ENCODE measurements at regions not wholly inside any gene's neighbourhood (a gene's known extent, or its start where the extent isn't known, plus 50 kb on each side); places are given as distances from the start of the nearest gene placed in this dataset.

DNA sequence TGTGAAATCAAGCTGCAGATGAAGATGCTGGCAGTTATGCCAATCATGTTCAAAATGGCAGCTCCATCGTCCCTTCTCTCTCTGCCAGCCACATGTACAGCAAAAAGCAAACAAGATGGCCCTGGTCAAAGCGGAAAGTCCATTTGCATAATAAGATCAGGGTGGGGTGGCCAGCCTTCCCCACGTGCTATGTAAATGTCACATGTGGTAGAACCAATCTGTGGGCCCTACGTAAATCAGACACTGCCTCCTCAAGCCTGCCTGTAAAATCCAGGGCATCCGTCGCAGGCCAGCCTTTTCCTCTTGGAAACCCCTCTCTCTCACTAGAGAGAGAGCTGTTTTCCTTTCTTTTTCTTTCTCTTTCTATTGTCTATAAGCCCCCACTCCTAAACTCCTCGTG is 243.5 kb upstream of the KBTBD8 start:
- H4K20me1 ChIP-seq (ENCODE audit: insufficient read depth, low read length): no peaks in the 10 kb centered on the region
- no peaks in the 10 kb centered on the region for H3K4me1 ChIP-seq (ENCODE audit: insufficient read depth, low read length, poor library complexity, severe bottlenecking)
- no peaks in the 10 kb centered on the region for H3K79me2 ChIP-seq (ENCODE audit: insufficient read depth, low read depth, low read length)
- H3K9me3 ChIP-seq (ENCODE audit: low read length): no peaks in the 10 kb centered on the region
- no peak overlapping the region for H3K27ac ChIP-seq (ENCODE audit: low read depth, low read length, poor library complexity, severe bottlenecking)
- no peak for DNase-seq (ENCODE audit: low spot score)
- ChIA-PET POLR2A (interaction anchor here (1.3 to 1.5 kb wide), 2 partner anchors 10 to 51 kb away, joined by 3 read pairs; no protein-coding TSS in a partner anchor), CTCF (ENCODE audit: unreplicated experiment) (no interaction called here)
- H3K4me2 ChIP-seq (ENCODE audit: low read length): no peak overlapping the region
- H3K36me3 ChIP-seq (ENCODE audit: insufficient read depth, low read length): no peaks in the 10 kb centered on the region
- H2AFZ ChIP-seq (ENCODE audit: low read length): no peak overlapping the region
- no peaks in the 10 kb centered on the region for H3K9me2 ChIP-seq (ENCODE audit: insufficient read depth, low read length)
- H3K4me3 ChIP-seq (ENCODE audit: low read depth, low read length, poor library complexity, severe bottlenecking): no peak overlapping the region
- TF ChIP-seq EZH2phosphoT487 (IDR thresholded peaks at IDR 0.05; ENCODE audit: borderline replicate concordance, low read depth, low read length): no peak
- TF ChIP-seq, protein P1, sequence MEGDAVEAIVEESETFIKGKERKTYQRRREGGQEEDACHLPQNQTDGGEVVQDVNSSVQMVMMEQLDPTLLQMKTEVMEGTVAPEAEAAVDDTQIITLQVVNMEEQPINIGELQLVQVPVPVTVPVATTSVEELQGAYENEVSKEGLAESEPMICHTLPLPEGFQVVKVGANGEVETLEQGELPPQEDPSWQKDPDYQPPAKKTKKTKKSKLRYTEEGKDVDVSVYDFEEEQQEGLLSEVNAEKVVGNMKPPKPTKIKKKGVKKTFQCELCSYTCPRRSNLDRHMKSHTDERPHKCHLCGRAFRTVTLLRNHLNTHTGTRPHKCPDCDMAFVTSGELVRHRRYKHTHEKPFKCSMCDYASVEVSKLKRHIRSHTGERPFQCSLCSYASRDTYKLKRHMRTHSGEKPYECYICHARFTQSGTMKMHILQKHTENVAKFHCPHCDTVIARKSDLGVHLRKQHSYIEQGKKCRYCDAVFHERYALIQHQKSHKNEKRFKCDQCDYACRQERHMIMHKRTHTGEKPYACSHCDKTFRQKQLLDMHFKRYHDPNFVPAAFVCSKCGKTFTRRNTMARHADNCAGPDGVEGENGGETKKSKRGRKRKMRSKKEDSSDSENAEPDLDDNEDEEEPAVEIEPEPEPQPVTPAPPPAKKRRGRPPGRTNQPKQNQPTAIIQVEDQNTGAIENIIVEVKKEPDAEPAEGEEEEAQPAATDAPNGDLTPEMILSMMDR (conservative IDR thresholded peaks at IDR 0.05; ENCODE audit: low read length): no peak
- intact Hi-C loops (cut with micrococcal nuclease; ENCODE audit: unreplicated experiment): no loop called here
- BruUV-seq (replicated peaks): no TSS peak

DNA sequence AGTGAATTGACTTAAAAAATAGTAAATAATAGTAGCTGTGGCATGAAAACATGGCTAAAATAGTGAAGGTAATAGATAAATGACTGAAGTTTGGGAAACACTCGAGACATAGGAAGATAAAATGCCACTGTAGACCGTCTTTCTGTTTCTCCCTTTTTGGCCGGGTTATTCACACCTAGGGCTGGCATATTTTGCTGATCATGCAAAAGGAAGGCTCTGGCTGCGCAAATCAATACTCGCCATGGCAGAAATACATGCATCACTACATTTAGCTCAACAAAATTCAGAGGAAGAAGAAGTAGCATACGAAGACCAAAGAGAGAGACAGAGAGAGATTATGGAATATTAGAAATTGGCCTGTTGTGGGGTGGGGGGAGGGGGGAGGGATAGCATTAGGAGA is 242.2 kb upstream of the KBTBD8 start:
- BruUV-seq (replicated peaks): no TSS peak
- no peaks in the 10 kb centered on the region for H4K20me1 ChIP-seq (ENCODE audit: insufficient read depth, low read length)
- intact Hi-C loops (cut with micrococcal nuclease; ENCODE audit: unreplicated experiment): no loop called here
- TF ChIP-seq, protein P1 (conservative IDR thresholded peaks at IDR 0.05; ENCODE audit: low read length): no peak
- no peak for TF ChIP-seq EZH2phosphoT487 (IDR thresholded peaks at IDR 0.05; ENCODE audit: borderline replicate concordance, low read depth, low read length)
- no peaks in the 10 kb centered on the region for H3K9me3 ChIP-seq (ENCODE audit: low read length)
- DNase-seq (ENCODE audit: low spot score): no peak
- H3K4me3 ChIP-seq (ENCODE audit: low read depth, low read length, poor library complexity, severe bottlenecking): no peak overlapping the region
- POLR2A ChIA-PET: interaction anchor here (0.5 kb wide), 1 partner anchor 189 kb away, joined by 3 read pairs; no protein-coding TSS in a partner anchor
- no peak overlapping the region for H3K27ac ChIP-seq (ENCODE audit: low read depth, low read length, poor library complexity, severe bottlenecking)
- H2AFZ ChIP-seq (ENCODE audit: low read length): no peak overlapping the region
- no peaks in the 10 kb centered on the region for H3K4me1 ChIP-seq (ENCODE audit: insufficient read depth, low read length, poor library complexity, severe bottlenecking)
- no peak overlapping the region for H3K4me2 ChIP-seq (ENCODE audit: low read length)
- H3K36me3 ChIP-seq (ENCODE audit: insufficient read depth, low read length): no peaks in the 10 kb centered on the region
- H3K79me2 ChIP-seq (ENCODE audit: insufficient read depth, low read depth, low read length): no peaks in the 10 kb centered on the region
- CTCF ChIA-PET (ENCODE audit: unreplicated experiment): no interaction called here
- no peaks in the 10 kb centered on the region for H3K9me2 ChIP-seq (ENCODE audit: insufficient read depth, low read length)

DNA sequence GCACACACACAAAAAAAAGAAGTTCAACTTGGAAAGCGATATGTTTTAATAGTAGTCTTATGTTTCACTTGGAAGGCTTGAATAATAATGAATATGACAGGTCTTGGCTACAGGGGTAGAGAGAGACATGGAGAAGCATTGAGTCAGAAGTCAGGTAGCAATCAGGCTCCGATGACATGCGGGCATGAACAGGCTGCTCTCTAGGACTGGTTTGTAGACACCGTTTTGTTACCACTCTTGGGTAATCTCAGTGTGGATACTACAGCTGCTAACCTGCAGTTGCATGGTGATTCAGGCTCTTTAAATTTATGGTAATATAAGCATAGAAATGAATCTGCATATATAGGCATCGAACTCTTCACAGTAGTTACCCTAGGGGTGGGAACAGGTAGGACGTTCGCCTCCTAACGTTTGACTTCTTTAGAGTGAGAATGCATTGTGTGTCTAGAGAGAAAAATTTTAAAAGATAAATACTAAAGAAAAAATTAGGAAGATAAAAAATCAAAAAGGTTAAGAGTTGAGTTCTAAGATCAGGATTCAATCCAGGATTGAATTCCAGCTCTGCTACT is 241.6 kb upstream of the KBTBD8 start:
- BruUV-seq (replicated peaks): no TSS peak
- Histone ChIP-seq H3K27ac (ENCODE audit: low read depth, low read length, poor library complexity, severe bottlenecking) (no peak overlapping the region), H3K4me2 (ENCODE audit: low read length) (no peak overlapping the region), H3K36me3 (ENCODE audit: insufficient read depth, low read length) (no peaks in the 10 kb centered on the region), H3K9me2 (ENCODE audit: insufficient read depth, low read length) (no peaks in the 10 kb centered on the region), H3K9me3 (ENCODE audit: low read length) (no peaks in the 10 kb centered on the region), H3K79me2 (ENCODE audit: insufficient read depth, low read depth, low read length) (no peaks in the 10 kb centered on the region), H3K4me1 (ENCODE audit: insufficient read depth, low read length, poor library complexity, severe bottlenecking) (no peaks in the 10 kb centered on the region), H3K4me3 (ENCODE audit: low read depth, low read length, poor library complexity, severe bottlenecking) (no peak overlapping the region), H4K20me1 (ENCODE audit: insufficient read depth, low read length) (no peaks in the 10 kb centered on the region), H2AFZ (ENCODE audit: low read length) (no peak overlapping the region)
- intact Hi-C loops (cut with micrococcal nuclease; ENCODE audit: unreplicated experiment): no loop called here
- POLR2A ChIA-PET: no interaction called here
- CTCF ChIA-PET (ENCODE audit: unreplicated experiment): no interaction called here
- no peak for TF ChIP-seq EZH2phosphoT487 (IDR thresholded peaks at IDR 0.05; ENCODE audit: borderline replicate concordance, low read depth, low read length)
- TF ChIP-seq, protein P1 (conservative IDR thresholded peaks at IDR 0.05; ENCODE audit: low read length): no peak
- no peak for DNase-seq (ENCODE audit: low spot score)
